Upper lobe of left lung (tissue), 6 donors: ENCODE measurements at regions not wholly inside any gene's neighbourhood (a gene's known extent, or its start where the extent isn't known, plus 50 kb on each side); places are given as distances from the start of the nearest gene placed in this dataset.

Experiments used
- ATAC-seq, 2 donors: fragments of 200-7000 bp; cut with Tn5 transposase; one replicate each; pipeline ENCODE4 v1.9.1; 2022; ENCODE audit warnings: mild to moderate bottlenecking in 2 of 2, moderate library complexity in 2 of 2; ENCODE audit not compliant: low FRiP score in 2 of 2
- DNase-seq, 2 donors: peaks; one replicate each; pipeline ENCODE4 v3.0.0-alpha.2; 2019 to 2020
- H3K27ac ChIP-seq, 4 donors: fragments of 200-600 bp; sonication (generic); one replicate each; pipeline ENCODE4 v1.5.1; 2016 to 2019
- H3K27me3 ChIP-seq, 4 donors: fragments of 200-600 bp; sonication (generic); one replicate each; pipeline ENCODE4 v1.5.1; 2017 to 2019
- H3K36me3 ChIP-seq, 4 donors: fragments of 200-600 bp; sonication (generic); one replicate each; pipeline ENCODE4 v1.5.1; 2016 to 2019
- H3K4me1 ChIP-seq, 4 donors: fragments of 200-600 bp; sonication (generic); one replicate each; pipeline ENCODE4 v1.5.1; 2018 to 2019
- H3K4me3 ChIP-seq, 4 donors: fragments of 200-600 bp; sonication (generic); one replicate each; pipeline ENCODE4 v1.5.1; 2017 to 2019; ENCODE audit warnings: mild to moderate bottlenecking in 2 of 4, moderate library complexity in 1 of 4
- H3K9me3 ChIP-seq, 4 donors: fragments of 200-600 bp; sonication (generic); one replicate each; pipeline ENCODE4 v1.5.1; 2018 to 2019
- EP300 ChIP-seq, 4 donors: sonication (generic); formaldehyde crosslinking; IDR thresholded peaks; one replicate each; pipeline ENCODE4 v1.5.1; 2017; ENCODE audit warnings: antibody characterized with exemption in 4 of 4, control low read depth in 2 of 4
- POLR2A ChIP-seq, 4 donors: fragments of 450-650 bp; IDR thresholded peaks; one replicate each; pipeline ENCODE4 v1.5.1; 2016 to 2017; ENCODE audit warnings: antibody characterized with exemption in 4 of 4, mild to moderate bottlenecking in 2 of 4
- POLR2AphosphoS5 ChIP-seq, 2 donors: sonication (generic); formaldehyde crosslinking; IDR thresholded peaks; one replicate each; pipeline ENCODE4 v1.5.1; 2017; ENCODE audit warnings: antibody characterized with exemption in 2 of 2
- WGBS, 2 donors: methylation state at CpG; one replicate each; pipeline ENCODE4 v1.1.5; 2017 to 2018; 5-methylcytosine and 5-hydroxymethylcytosine counted together
- TF ChIP-seq, protein P1 (sequence below), 6 experiments: fragments of 450-650 bp in 4 of 6; fragments of 200-600 bp in 2 of 6; sonication (generic) in 2 of 6; IDR thresholded peaks; one replicate each; pipeline ENCODE4 v1.5.1; 2016 to 2019; ENCODE audit warnings: antibody characterized with exemption in 6 of 6
- donor health status: DM: no; HTN: no; CAD: no; lungs with moderate emphysema.
- donor health status: DM: no; HTN: yes; CAD: no; lungs with severe emphysema.

DNA sequence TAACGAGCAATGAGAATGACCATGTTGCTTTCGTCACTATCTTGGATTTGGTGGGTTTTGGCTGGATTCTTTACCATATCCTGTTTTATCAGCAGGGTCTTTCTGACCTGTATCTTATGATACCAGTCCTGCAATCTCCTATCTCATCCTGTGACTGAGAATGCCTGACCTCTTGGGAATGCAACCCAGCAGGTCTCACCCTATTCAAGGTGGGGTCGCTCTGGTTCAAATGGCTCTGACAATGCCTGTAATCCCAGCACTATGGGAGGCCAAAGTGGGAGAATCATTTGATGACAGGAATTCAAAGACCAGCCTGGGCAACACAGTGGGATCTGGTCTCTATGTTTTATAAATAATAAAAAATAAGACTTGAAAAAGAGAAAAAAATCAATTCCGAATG lies 173.5 kb downstream of the ACTR3 start:
- Histone ChIP-seq H3K4me1 (no peaks in the 10 kb centered on the region), H3K4me3 (no peak overlapping the region), H3K9me3 (no peaks in the 10 kb centered on the region), H3K27me3 (no peaks in the 10 kb centered on the region), H3K36me3 (no peaks in the 10 kb centered on the region), H3K27ac (no peak overlapping the region)
- TF ChIP-seq EP300 (IDR thresholded peaks at IDR 0.05) = no peak
- TF ChIP-seq, protein P1, sequence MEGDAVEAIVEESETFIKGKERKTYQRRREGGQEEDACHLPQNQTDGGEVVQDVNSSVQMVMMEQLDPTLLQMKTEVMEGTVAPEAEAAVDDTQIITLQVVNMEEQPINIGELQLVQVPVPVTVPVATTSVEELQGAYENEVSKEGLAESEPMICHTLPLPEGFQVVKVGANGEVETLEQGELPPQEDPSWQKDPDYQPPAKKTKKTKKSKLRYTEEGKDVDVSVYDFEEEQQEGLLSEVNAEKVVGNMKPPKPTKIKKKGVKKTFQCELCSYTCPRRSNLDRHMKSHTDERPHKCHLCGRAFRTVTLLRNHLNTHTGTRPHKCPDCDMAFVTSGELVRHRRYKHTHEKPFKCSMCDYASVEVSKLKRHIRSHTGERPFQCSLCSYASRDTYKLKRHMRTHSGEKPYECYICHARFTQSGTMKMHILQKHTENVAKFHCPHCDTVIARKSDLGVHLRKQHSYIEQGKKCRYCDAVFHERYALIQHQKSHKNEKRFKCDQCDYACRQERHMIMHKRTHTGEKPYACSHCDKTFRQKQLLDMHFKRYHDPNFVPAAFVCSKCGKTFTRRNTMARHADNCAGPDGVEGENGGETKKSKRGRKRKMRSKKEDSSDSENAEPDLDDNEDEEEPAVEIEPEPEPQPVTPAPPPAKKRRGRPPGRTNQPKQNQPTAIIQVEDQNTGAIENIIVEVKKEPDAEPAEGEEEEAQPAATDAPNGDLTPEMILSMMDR (IDR thresholded peaks at IDR 0.05) = no peak
- no peak for TF ChIP-seq POLR2AphosphoS5 (IDR thresholded peaks at IDR 0.05)
- no peak for TF ChIP-seq POLR2A (IDR thresholded peaks at IDR 0.05)
- DNase-seq (no peak), ATAC-seq (no peak)
- 86% methylated on average over 4 of the region's 4 CpGs for WGBS, 2 donors

DNA sequence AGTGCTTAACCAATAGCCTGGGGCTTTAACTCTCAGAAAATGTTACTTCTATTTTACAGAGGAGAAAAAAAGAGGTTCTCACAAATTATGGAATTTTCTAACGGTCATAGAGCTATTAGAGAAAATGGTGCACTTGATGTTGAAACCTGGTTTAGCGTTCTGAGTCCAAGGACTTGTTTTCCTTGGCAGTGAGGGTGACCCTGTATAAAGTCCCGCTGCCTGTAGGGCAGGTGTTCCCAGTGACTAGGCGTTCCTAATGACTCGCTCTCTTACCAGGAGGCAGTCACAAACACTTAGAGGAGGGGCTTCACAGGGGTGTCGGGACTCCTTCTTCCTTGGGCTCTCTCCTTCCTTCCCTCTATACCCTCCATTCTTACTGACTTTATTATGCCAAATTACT lies 175.8 kb downstream of the ACTR3 start:
- Histone ChIP-seq H3K9me3 (no peaks in the 10 kb centered on the region), H3K4me3 (no peak overlapping the region), H3K27me3 (no peaks in the 10 kb centered on the region), H3K4me1 (no peaks in the 10 kb centered on the region), H3K36me3 (no peaks in the 10 kb centered on the region), H3K27ac (no peak overlapping the region)
- DNase-seq (no peak), ATAC-seq (no peak)
- 65 to 85% methylated on average over 6 of the region's 6 CpGs for WGBS, 2 donors
- TF ChIP-seq POLR2AphosphoS5 (IDR thresholded peaks at IDR 0.05) (no peak), POLR2A (IDR thresholded peaks at IDR 0.05) (no peak), EP300 (IDR thresholded peaks at IDR 0.05) (no peak)
- TF ChIP-seq, protein P1 (IDR thresholded peaks at IDR 0.05) = no peak

DNA sequence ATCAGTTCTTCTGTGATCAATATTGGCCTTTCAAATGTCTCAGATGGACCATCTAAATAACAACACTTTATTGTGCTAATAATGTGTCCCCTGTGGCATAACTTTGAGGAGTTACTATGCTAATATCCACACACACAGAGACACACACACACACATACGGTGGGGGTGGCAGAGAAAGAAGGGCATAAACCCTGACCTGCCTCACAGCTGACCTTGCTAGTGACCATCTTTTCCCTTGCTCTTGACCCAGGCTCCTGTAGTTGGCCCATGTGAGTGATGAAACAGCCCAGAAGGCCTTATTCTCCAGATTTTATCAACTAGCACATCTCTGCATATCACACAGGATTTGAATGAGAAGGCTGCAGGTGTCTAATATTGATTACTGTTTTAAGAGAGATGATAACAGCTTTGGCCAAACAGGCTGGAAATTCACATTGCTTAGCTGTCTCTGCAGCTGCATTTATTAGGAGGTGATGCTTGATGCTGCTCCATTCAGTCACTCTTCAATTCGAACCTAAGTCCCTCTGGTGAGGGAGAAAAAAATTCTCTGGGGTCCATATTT lies 176.4 kb downstream of the ACTR3 start:
- H3K9me3 ChIP-seq = no peaks in the 10 kb centered on the region
- ATAC-seq (no peak), DNase-seq (no peak)
- H3K27ac ChIP-seq = no peak overlapping the region
- H3K36me3 ChIP-seq = no peaks in the 10 kb centered on the region
- H3K4me1 ChIP-seq = no peaks in the 10 kb centered on the region
- WGBS, 2 donors = 25 to 54% methylated on average over 2 of the region's 2 CpGs
- no peaks in the 10 kb centered on the region for H3K27me3 ChIP-seq
- H3K4me3 ChIP-seq = no peak overlapping the region
- no peak for TF ChIP-seq POLR2A (IDR thresholded peaks at IDR 0.05)
- TF ChIP-seq, protein P1 (IDR thresholded peaks at IDR 0.05) = no peak
- TF ChIP-seq POLR2AphosphoS5 (IDR thresholded peaks at IDR 0.05) = no peak
- TF ChIP-seq EP300 (IDR thresholded peaks at IDR 0.05) = no peak

DNA sequence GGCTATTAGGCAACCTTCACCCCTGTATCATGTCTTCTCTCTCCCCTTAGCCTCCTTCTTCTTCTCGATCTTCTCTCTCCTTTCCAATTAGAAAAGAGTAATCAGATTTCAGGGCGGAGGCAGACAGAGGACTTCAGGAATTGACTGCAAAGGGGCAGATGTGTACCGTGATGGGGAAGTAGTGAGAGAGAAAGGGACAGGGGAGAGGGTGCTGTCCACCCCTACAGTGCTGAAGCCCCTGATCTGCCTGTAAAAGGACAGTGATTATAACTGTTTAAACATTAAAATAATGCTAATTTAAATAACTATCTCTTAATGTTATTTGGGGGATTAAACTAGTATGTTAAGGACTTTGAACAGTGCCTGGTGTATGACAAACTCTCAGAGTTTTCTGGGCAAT lies 178.5 kb downstream of the ACTR3 start:
- no peaks in the 10 kb centered on the region for H3K4me1 ChIP-seq
- no peaks in the 10 kb centered on the region for H3K9me3 ChIP-seq
- no peak overlapping the region for H3K4me3 ChIP-seq
- no peaks in the 10 kb centered on the region for H3K27me3 ChIP-seq
- H3K36me3 ChIP-seq = no peaks in the 10 kb centered on the region
- ATAC-seq (no peak), DNase-seq (no peak)
- WGBS, 2 donors = 31 to 34% methylated on average over 3 of the region's 3 CpGs
- TF ChIP-seq EP300 (IDR thresholded peaks at IDR 0.05) (no peak), POLR2AphosphoS5 (IDR thresholded peaks at IDR 0.05) (no peak), POLR2A (IDR thresholded peaks at IDR 0.05) (no peak)
- TF ChIP-seq, protein P1 (IDR thresholded peaks at IDR 0.05) = no peak
- no peak overlapping the region for H3K27ac ChIP-seq

DNA sequence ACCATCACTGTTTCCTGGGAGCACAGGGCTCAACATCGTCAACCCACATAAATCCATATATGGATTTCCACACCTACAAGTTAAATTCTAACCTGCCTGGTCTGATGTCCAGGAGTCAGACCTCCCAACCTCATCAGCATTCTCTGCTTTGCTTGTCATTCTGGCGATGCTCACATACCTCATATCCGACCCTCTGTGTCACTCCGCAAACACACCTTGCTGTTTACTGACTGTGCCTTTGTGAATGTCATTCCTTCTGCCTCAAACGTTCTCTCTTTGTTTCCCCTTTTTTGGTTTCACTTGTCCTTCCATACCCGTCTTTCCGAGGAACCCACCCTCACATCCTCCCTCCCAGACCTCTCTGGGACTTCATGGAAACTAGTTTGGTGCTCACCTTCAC lies 187.1 kb downstream of the ACTR3 start:
- Histone ChIP-seq H3K4me1 (no peaks in the 10 kb centered on the region), H3K27ac (no peak overlapping the region), H3K9me3 (no peaks in the 10 kb centered on the region), H3K27me3 (no peaks in the 10 kb centered on the region), H3K4me3 (no peak overlapping the region), H3K36me3 (no peaks in the 10 kb centered on the region)
- WGBS, 2 donors = 73 to 81% methylated on average over 7 of the region's 7 CpGs
- no peak for ATAC-seq
- no peak for TF ChIP-seq POLR2AphosphoS5 (IDR thresholded peaks at IDR 0.05)
- TF ChIP-seq, protein P1 (IDR thresholded peaks at IDR 0.05) = no peak
- TF ChIP-seq EP300 (IDR thresholded peaks at IDR 0.05) = no peak
- no peak for DNase-seq
